ENCODE measurements at regions not wholly inside any gene's neighbourhood (a gene's known extent, or its start where the extent isn't known, plus 50 kb on each side); places are given as distances from the start of the nearest gene placed in this dataset.

DNA sequence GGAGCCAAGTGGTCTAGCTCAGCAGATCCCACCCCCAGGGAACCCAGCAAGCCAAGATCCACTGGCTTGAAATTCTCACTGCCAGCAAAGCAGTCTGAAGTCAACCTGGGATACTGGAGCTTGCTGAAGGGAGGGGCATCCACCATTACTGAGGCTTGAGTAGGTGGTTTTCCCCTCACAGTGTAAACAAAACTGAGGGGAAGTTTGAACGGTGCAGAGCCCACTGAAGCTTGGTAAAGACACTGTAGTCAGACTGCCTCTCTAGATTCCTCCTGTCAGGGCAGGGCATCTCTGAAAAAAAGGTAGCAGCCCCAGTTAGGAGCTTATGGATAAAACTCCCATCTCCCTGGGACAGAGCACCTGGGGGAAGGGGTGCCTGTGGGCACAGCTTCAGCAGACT, 819.5 kb upstream of the EPHA7 start:
- TF ChIP-seq TCF12 (IDR thresholded peaks at IDR 0.05; ENCODE audit: low read depth) (no peak), NFIC (IDR thresholded peaks at IDR 0.05) (no peak), YY1 (IDR thresholded peaks at IDR 0.05; ENCODE audit: low read depth) (no peak)
- TF ChIP-seq, protein P1, sequence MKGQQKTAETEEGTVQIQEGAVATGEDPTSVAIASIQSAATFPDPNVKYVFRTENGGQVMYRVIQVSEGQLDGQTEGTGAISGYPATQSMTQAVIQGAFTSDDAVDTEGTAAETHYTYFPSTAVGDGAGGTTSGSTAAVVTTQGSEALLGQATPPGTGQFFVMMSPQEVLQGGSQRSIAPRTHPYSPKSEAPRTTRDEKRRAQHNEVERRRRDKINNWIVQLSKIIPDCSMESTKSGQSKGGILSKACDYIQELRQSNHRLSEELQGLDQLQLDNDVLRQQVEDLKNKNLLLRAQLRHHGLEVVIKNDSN (IDR thresholded peaks at IDR 0.05), result no peak
- TF ChIP-seq, protein P2, sequence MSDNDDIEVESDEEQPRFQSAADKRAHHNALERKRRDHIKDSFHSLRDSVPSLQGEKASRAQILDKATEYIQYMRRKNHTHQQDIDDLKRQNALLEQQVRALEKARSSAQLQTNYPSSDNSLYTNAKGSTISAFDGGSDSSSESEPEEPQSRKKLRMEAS (IDR thresholded peaks at IDR 0.05), result no peak
